ENCODE measurements at regions not wholly inside any gene's neighbourhood (a gene's known extent, or its start where the extent isn't known, plus 50 kb on each side); places are given as distances from the start of the nearest gene placed in this dataset.
A peak's percentile ranks its signal among the peaks of the same experiment; 100 is the strongest.

GRCh38 chr6:137705160-137706082 is 161.6 kb upstream of the TNFAIP3 start:
- Histone ChIP-seq H3K36me3 (ENCODE audit: control insufficient read depth in 4 of 4, insufficient read depth in 4 of 4, low read length in 4 of 4) (no peaks in the 10 kb centered on the region), H3K27me3 (ENCODE audit: control insufficient read depth in 3 of 3, insufficient read depth in 3 of 3, low read length in 2 of 3) (no peaks in the 10 kb centered on the region), H3K4me3 (no peak overlapping the region), H3K27ac (ENCODE audit: low read depth in 1 of 2, low read length in 1 of 2) (no peak overlapping the region), H3K9ac (ENCODE audit: insufficient read depth in 1 of 2, low read length in 2 of 2) (no peak overlapping the region), H3K9me3 (ENCODE audit: control insufficient read depth in 4 of 4, insufficient read depth in 3 of 4, low read length in 3 of 4) (no peaks in the 10 kb centered on the region), H3K4me1 (ENCODE audit: control insufficient read depth in 5 of 5, insufficient read depth in 5 of 5, low read length in 5 of 5) (peaks cover 0 to 7% (median 2%) of the 10 kb centered on the region in 5 donors)
- 49 to 52% methylated on average over 11 of the region's 11 CpGs for WGBS, 2 donors
- ATAC-seq (ENCODE audit: insufficient read depth, low FRiP score), result no peak
- TF ChIP-seq, protein P1, sequence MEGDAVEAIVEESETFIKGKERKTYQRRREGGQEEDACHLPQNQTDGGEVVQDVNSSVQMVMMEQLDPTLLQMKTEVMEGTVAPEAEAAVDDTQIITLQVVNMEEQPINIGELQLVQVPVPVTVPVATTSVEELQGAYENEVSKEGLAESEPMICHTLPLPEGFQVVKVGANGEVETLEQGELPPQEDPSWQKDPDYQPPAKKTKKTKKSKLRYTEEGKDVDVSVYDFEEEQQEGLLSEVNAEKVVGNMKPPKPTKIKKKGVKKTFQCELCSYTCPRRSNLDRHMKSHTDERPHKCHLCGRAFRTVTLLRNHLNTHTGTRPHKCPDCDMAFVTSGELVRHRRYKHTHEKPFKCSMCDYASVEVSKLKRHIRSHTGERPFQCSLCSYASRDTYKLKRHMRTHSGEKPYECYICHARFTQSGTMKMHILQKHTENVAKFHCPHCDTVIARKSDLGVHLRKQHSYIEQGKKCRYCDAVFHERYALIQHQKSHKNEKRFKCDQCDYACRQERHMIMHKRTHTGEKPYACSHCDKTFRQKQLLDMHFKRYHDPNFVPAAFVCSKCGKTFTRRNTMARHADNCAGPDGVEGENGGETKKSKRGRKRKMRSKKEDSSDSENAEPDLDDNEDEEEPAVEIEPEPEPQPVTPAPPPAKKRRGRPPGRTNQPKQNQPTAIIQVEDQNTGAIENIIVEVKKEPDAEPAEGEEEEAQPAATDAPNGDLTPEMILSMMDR (IDR thresholded peaks at IDR 0.05; ENCODE audit: control extremely low read depth, extremely low read depth), result peak; percentile 61
- peak; percentile 69 to 73 (median 71) for DNase-seq

- peaks cover 0 to 7% (median 2%) of the 10 kb centered on the region in 5 donors for H3K4me1 ChIP-seq (ENCODE audit: control insufficient read depth in 5 of 5, insufficient read depth in 5 of 5, low read length in 5 of 5)
- no peak overlapping the region for H3K4me3 ChIP-seq
- H3K9me3 ChIP-seq (ENCODE audit: control insufficient read depth in 4 of 4, insufficient read depth in 3 of 4, low read length in 3 of 4), result no peaks in the 10 kb centered on the region
- H3K36me3 ChIP-seq (ENCODE audit: control insufficient read depth in 4 of 4, insufficient read depth in 4 of 4, low read length in 4 of 4), result no peaks in the 10 kb centered on the region
- DNase-seq, result no peak
- TF ChIP-seq, protein P1 (IDR thresholded peaks at IDR 0.05; ENCODE audit: control extremely low read depth, extremely low read depth), result no peak
- no peak overlapping the region for H3K9ac ChIP-seq (ENCODE audit: insufficient read depth in 1 of 2, low read length in 2 of 2)
- no peaks in the 10 kb centered on the region for H3K27me3 ChIP-seq (ENCODE audit: control insufficient read depth in 3 of 3, insufficient read depth in 3 of 3, low read length in 2 of 3)
- ATAC-seq (ENCODE audit: insufficient read depth, low FRiP score), result no peak
- no peak overlapping the region for H3K27ac ChIP-seq (ENCODE audit: low read depth in 1 of 2, low read length in 1 of 2)
- WGBS, 2 donors, result 69 to 76% methylated on average over 10 of the region's 10 CpGs
These were observed 160.8 kb upstream of the TNFAIP3 start for GRCh38 chr6:137706083-137706750.

DNA sequence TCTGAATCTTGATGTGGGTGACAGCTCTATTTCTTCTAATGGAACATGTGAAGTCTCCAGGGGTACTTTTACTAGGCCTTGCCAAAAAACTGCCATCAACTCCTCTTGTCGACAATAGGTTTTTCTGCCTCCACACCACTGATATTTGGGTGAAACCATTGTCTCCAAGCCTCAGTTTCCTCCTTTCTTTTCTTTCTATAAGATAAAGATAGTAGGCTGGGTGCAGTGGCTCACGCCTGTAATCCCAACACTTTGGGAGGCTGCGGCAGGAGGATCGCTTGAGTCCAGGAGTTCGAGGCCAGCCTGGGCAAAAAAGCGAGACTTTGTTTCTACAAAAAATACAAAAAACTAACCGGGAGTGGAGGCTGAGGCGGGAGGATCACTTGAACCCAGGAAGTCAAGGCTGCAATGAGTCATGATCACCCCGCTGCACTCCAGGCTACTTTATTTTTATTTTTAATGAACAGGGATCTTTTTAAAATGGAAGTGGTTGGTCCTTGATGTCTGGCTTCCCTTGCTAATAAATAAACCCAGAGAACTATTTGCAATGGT is 159.9 kb upstream of the TNFAIP3 start:
- WGBS, 2 donors, result 78 to 85% methylated on average over 9 of the region's 9 CpGs
- Histone ChIP-seq H3K27ac (ENCODE audit: low read depth in 1 of 2, low read length in 1 of 2) (no peak overlapping the region), H3K9me3 (ENCODE audit: control insufficient read depth in 4 of 4, insufficient read depth in 3 of 4, low read length in 3 of 4) (no peaks in the 10 kb centered on the region), H3K9ac (ENCODE audit: insufficient read depth in 1 of 2, low read length in 2 of 2) (peak overlapping the region in 1 of 2 donors; percentile 20), H3K36me3 (ENCODE audit: control insufficient read depth in 4 of 4, insufficient read depth in 4 of 4, low read length in 4 of 4) (no peaks in the 10 kb centered on the region), H3K4me1 (ENCODE audit: control insufficient read depth in 5 of 5, insufficient read depth in 5 of 5, low read length in 5 of 5) (peaks cover 0 to 6% (median 2%) of the 10 kb centered on the region in 5 donors), H3K27me3 (ENCODE audit: control insufficient read depth in 3 of 3, insufficient read depth in 3 of 3, low read length in 2 of 3) (no peaks in the 10 kb centered on the region), H3K4me3 (no peak overlapping the region)
- ATAC-seq (ENCODE audit: insufficient read depth, low FRiP score) (no peak), DNase-seq (no peak)
- TF ChIP-seq, protein P1 (IDR thresholded peaks at IDR 0.05; ENCODE audit: control extremely low read depth, extremely low read depth), result no peak
